BE2C (cell line): ENCODE measurements at regions not wholly inside any gene's neighbourhood (a gene's known extent, or its start where the extent isn't known, plus 50 kb on each side); places are given as distances from the start of the nearest gene placed in this dataset.

Experiments
- DNase-seq: peaks from one replicate; pipeline ENCODE4 v3.0.0-alpha.2; 2020
- H3K27me3 ChIP-seq: fragments of 250-450 bp; sonication (Bioruptor Pico); 2 replicates; pipeline ENCODE4 v1.5.1; 2020; ENCODE audit warnings: mild to moderate bottlenecking
- H3K36me3 ChIP-seq: fragments of 250-450 bp; sonication (Bioruptor Pico); 2 replicates; pipeline ENCODE4 v1.5.1; 2020; ENCODE audit warnings: mild to moderate bottlenecking
- H3K4me1 ChIP-seq: fragments of 250-450 bp; sonication (Bioruptor Pico); 2 replicates; pipeline ENCODE4 v1.5.1; 2020
- H3K4me3 ChIP-seq: 2 replicates; pipeline ENCODE4 v1.5.1; 2011; ENCODE audit warnings: low read depth, low read length
- H3K9me3 ChIP-seq: fragments of 250-450 bp; sonication (Bioruptor Pico); 2 replicates; pipeline ENCODE4 v1.5.1; 2020
- CTCF ChIP-seq: IDR thresholded peaks from 2 replicates; pipeline ENCODE4 v1.5.1; 2012; ENCODE audit warnings: mild to moderate bottlenecking, low read depth, low read length

- no peak for DNase-seq
- no peaks in the 10 kb centered on the region for H3K9me3 ChIP-seq
- no peak overlapping the region for H3K4me3 ChIP-seq
- H3K36me3 ChIP-seq = no peaks in the 10 kb centered on the region
- no peaks in the 10 kb centered on the region for H3K4me1 ChIP-seq
- H3K27me3 ChIP-seq = no peaks in the 10 kb centered on the region
- TF ChIP-seq CTCF = no peak
These were observed 177.8 kb downstream of the GIPC2 start for GRCh38 chr1:78223417-78224215.

GRCh38 chr1:78224246-78224785 is 178.6 kb downstream of the GIPC2 start:
- no peaks in the 10 kb centered on the region for H3K4me1 ChIP-seq
- H3K9me3 ChIP-seq = no peaks in the 10 kb centered on the region
- H3K36me3 ChIP-seq = no peaks in the 10 kb centered on the region
- H3K4me3 ChIP-seq = no peak overlapping the region
- no peak for TF ChIP-seq CTCF
- H3K27me3 ChIP-seq = no peaks in the 10 kb centered on the region
- DNase-seq = no peak

- H3K27me3 ChIP-seq = no peaks in the 10 kb centered on the region
- H3K4me3 ChIP-seq = no peak overlapping the region
- DNase-seq = no peak
- no peaks in the 10 kb centered on the region for H3K4me1 ChIP-seq
- H3K36me3 ChIP-seq = no peaks in the 10 kb centered on the region
- no peaks in the 10 kb centered on the region for H3K9me3 ChIP-seq
- no peak for TF ChIP-seq CTCF
These were observed 179.2 kb downstream of the GIPC2 start for GRCh38 chr1:78224861-78225552.

- H3K9me3 ChIP-seq = no peaks in the 10 kb centered on the region
- no peak for TF ChIP-seq CTCF
- H3K27me3 ChIP-seq = no peaks in the 10 kb centered on the region
- H3K36me3 ChIP-seq = no peaks in the 10 kb centered on the region
- DNase-seq = no peak
- no peak overlapping the region for H3K4me3 ChIP-seq
- H3K4me1 ChIP-seq = no peaks in the 10 kb centered on the region
These were observed 181.0 kb downstream of the GIPC2 start for GRCh38 chr1:78226784-78227183.

GRCh38 chr1:78227705-78228635 is 182.2 kb downstream of the GIPC2 start:
- Histone ChIP-seq H3K36me3 (no peaks in the 10 kb centered on the region), H3K4me3 (no peak overlapping the region), H3K9me3 (no peaks in the 10 kb centered on the region), H3K27me3 (no peaks in the 10 kb centered on the region), H3K4me1 (no peaks in the 10 kb centered on the region)
- no peak for TF ChIP-seq CTCF
- no peak for DNase-seq
